Calu3 (cell line): ENCODE measurements at regions not wholly inside any gene's neighbourhood (a gene's known extent, or its start where the extent isn't known, plus 50 kb on each side); places are given as distances from the start of the nearest gene placed in this dataset.

Experiments used
- BruUV-seq: library from RNA; stranded (reverse); fragments of 400-500 nt; replicated peaks from 2 replicates; lab custom pipeline; 2021; lab: Mats Ljungman, UMichigan
- CTCF ChIA-PET: fragments of 300-600 bp; sonication (Branson Sonifier 250); formaldehyde crosslinking; loops from one replicate; lab custom pipeline; 2022; ENCODE audit warnings: antibody characterized with exemption; lab: Charles Lee
- DNase-seq: peaks from one replicate; pipeline ENCODE4 v3.0.0; 2022
- H3K27ac Mint-ChIP-seq: one replicate; pipeline ENCODE4 v1.8.0; 2022; ENCODE audit warnings: mixed read lengths; ENCODE audit not compliant: unreplicated experiment
- H3K27me3 Mint-ChIP-seq: one replicate; pipeline ENCODE4 v1.8.0; 2022; ENCODE audit warnings: mixed read lengths; ENCODE audit not compliant: unreplicated experiment
- H3K36me3 Mint-ChIP-seq: one replicate; pipeline ENCODE4 v1.8.0; 2022; ENCODE audit warnings: mild to moderate bottlenecking, moderate library complexity, mixed read lengths; ENCODE audit not compliant: insufficient read depth, unreplicated experiment
- H3K4me1 Mint-ChIP-seq: one replicate; pipeline ENCODE4 v1.8.0; 2022; ENCODE audit warnings: mild to moderate bottlenecking, low read depth, mixed read lengths; ENCODE audit not compliant: unreplicated experiment
- H3K4me3 Mint-ChIP-seq: one replicate; pipeline ENCODE4 v1.8.0; 2022; ENCODE audit warnings: mild to moderate bottlenecking, low read depth, moderate library complexity, mixed read lengths; ENCODE audit not compliant: unreplicated experiment
- H3K9me3 Mint-ChIP-seq: one replicate; pipeline ENCODE4 v1.8.0; 2022; ENCODE audit warnings: low read depth, mixed read lengths; ENCODE audit not compliant: unreplicated experiment
- CTCF ChIP-seq: fragments of 200-600 bp; IDR thresholded peaks from one replicate; pipeline ENCODE4 v1.8.0; 2022; ENCODE audit warnings: antibody characterized with exemption; ENCODE audit not compliant: unreplicated experiment
- intact Hi-C: fragments of 100-400 bp; cut with micrococcal nuclease; formaldehyde crosslinking; loops from one replicate; pipeline ENCODE4 v1.10.0; 2022; ENCODE audit not compliant: unreplicated experiment

- Mint-ChIP-seq H3K36me3 (no peaks in the 10 kb centered on the region), H3K4me3 (no peak overlapping the region), H3K4me1 (no peaks in the 10 kb centered on the region), H3K27ac (no peak overlapping the region), H3K27me3 (no peaks in the 10 kb centered on the region), H3K9me3 (peaks cover 3% of the 10 kb centered on the region)
- CTCF ChIA-PET: no interaction called here
- no peak for TF ChIP-seq CTCF
- no TSS peak for BruUV-seq
- intact Hi-C loops: no loop called here
- DNase-seq: no peak
Observed at GRCh38 chr4:164408831-164409230, 345.1 kb upstream of the SMIM31 start.

GRCh38 chr4:164410401-164410800, 343.5 kb upstream of the SMIM31 start:
- CTCF ChIA-PET: no interaction called here

GRCh38 chr4:164412246-164412645, 341.7 kb upstream of the SMIM31 start:
- no peak overlapping the region for H3K27ac Mint-ChIP-seq
- CTCF ChIA-PET: no interaction called here
- no peaks in the 10 kb centered on the region for H3K36me3 Mint-ChIP-seq
- peaks cover 3% of the 10 kb centered on the region for H3K9me3 Mint-ChIP-seq
- TF ChIP-seq CTCF: no peak
- H3K27me3 Mint-ChIP-seq: no peaks in the 10 kb centered on the region
- no TSS peak for BruUV-seq
- H3K4me3 Mint-ChIP-seq: no peak overlapping the region
- intact Hi-C loops: no loop called here
- no peaks in the 10 kb centered on the region for H3K4me1 Mint-ChIP-seq
- DNase-seq: no peak

More at GRCh38 chr4:164410401-164410800, 343.5 kb upstream of the SMIM31 start:
- H3K36me3 Mint-ChIP-seq: no peaks in the 10 kb centered on the region
- DNase-seq: no peak
- intact Hi-C loops: no loop called here
- no peak overlapping the region for H3K4me3 Mint-ChIP-seq
- TF ChIP-seq CTCF: no peak
- H3K4me1 Mint-ChIP-seq: no peaks in the 10 kb centered on the region
- no peaks in the 10 kb centered on the region for H3K27me3 Mint-ChIP-seq
- no peak overlapping the region for H3K27ac Mint-ChIP-seq
- peaks cover 3% of the 10 kb centered on the region for H3K9me3 Mint-ChIP-seq
- no TSS peak for BruUV-seq

GRCh38 chr4:164413743-164414142, 340.2 kb upstream of the SMIM31 start:
- no TSS peak for BruUV-seq
- Mint-ChIP-seq H3K9me3 (peaks cover 3% of the 10 kb centered on the region), H3K27me3 (no peaks in the 10 kb centered on the region), H3K4me3 (no peak overlapping the region), H3K27ac (no peak overlapping the region), H3K4me1 (no peaks in the 10 kb centered on the region), H3K36me3 (no peaks in the 10 kb centered on the region)
- no peak for TF ChIP-seq CTCF
- intact Hi-C loops: no loop called here
- no peak for DNase-seq
- CTCF ChIA-PET: no interaction called here
